ENCODE measurements at regions not wholly inside any gene's neighbourhood (a gene's known extent, or its start where the extent isn't known, plus 50 kb on each side); places are given as distances from the start of the nearest gene placed in this dataset.
A peak's percentile ranks its signal among the peaks of the same experiment; 100 is the strongest.
"Not testable (repeated sequence)": the region's sequence is repeated elsewhere in the genome, so short reads cannot be mapped to it uniquely, and the experiment has no call there.

- no peak overlapping the region for H3K4me3 ChIP-seq (ENCODE audit: low read length)
- Mint-ChIP-seq H3K36me3 (no peaks in the 10 kb centered on the region), H3K27ac (peak overlapping the region in 2 of 8 donors; percentile 82 to 84), H3K4me1 (peaks cover 5 to 15% (median 11%) of the 10 kb centered on the region in 3 donors), H3K9me3 (no peaks in the 10 kb centered on the region), H3K27me3 (no peaks in the 10 kb centered on the region), H3K4me3 (peak overlapping the region in 1 of 7 donors; percentile 41)
- no peak for DNase-seq
- ChIA-PET POLR2A (no interaction called here), CTCF (interaction anchor here (1.4 kb wide), 1 partner anchor 13 kb away, joined by 3 read pairs; no protein-coding TSS in a partner anchor)
- H3K36me3 ChIP-seq (ENCODE audit: insufficient read depth, low read length): no peaks in the 10 kb centered on the region
- H3K27ac ChIP-seq (ENCODE audit: low read depth, low read length): no peak overlapping the region
- H3K9me3 ChIP-seq (ENCODE audit: low read length): no peaks in the 10 kb centered on the region
- no peaks in the 10 kb centered on the region for H3K27me3 ChIP-seq (ENCODE audit: insufficient read depth, low read length, poor library complexity, severe bottlenecking)
- H3K4me1 ChIP-seq (ENCODE audit: insufficient read depth, low read length): no peaks in the 10 kb centered on the region
Measured at GRCh38 chr6:87755708-87756671, 54.0 kb upstream of the AKIRIN2 start.

- Mint-ChIP-seq H3K4me1 (peaks cover 5 to 15% (median 11%) of the 10 kb centered on the region in 3 donors), H3K27me3 (no peaks in the 10 kb centered on the region), H3K27ac (peak overlapping the region in 1 of 8 donors; percentile 17), H3K9me3 (no peaks in the 10 kb centered on the region), H3K36me3 (no peaks in the 10 kb centered on the region), H3K4me3 (no peak overlapping the region)
- Histone ChIP-seq H3K9me3 (ENCODE audit: low read length) (no peaks in the 10 kb centered on the region), H3K36me3 (ENCODE audit: insufficient read depth, low read length) (no peaks in the 10 kb centered on the region), H3K4me3 (ENCODE audit: low read length) (no peak overlapping the region), H3K27me3 (ENCODE audit: insufficient read depth, low read length, poor library complexity, severe bottlenecking) (no peaks in the 10 kb centered on the region), H3K27ac (ENCODE audit: low read depth, low read length) (no peak overlapping the region), H3K4me1 (ENCODE audit: insufficient read depth, low read length) (no peaks in the 10 kb centered on the region)
- no peak for DNase-seq
- CTCF ChIA-PET: interaction anchor here (0.7 kb wide), 1 partner anchor 1984 kb away, joined by 4 read pairs; no protein-coding TSS in a partner anchor
- POLR2A ChIA-PET: interaction anchor here (0.5 to 0.7 kb wide), 2 partner anchors 25 to 46 kb away, joined by 3 to 7 read pairs; no protein-coding TSS in a partner anchor
Measured at GRCh38 chr6:87754828-87755227, 52.8 kb upstream of the AKIRIN2 start.

GRCh38 chr6:87753131-87753685 is 51.2 kb upstream of the AKIRIN2 start:
- no peak overlapping the region for H3K4me3 ChIP-seq (ENCODE audit: low read length)
- Mint-ChIP-seq H3K4me3 (no peak overlapping the region), H3K27ac (no peak overlapping the region), H3K9me3 (no peaks in the 10 kb centered on the region), H3K4me1 (peaks cover 5 to 15% (median 11%) of the 10 kb centered on the region in 3 donors), H3K36me3 (no peaks in the 10 kb centered on the region), H3K27me3 (no peaks in the 10 kb centered on the region)
- H3K4me1 ChIP-seq (ENCODE audit: insufficient read depth, low read length): no peaks in the 10 kb centered on the region
- H3K9me3 ChIP-seq (ENCODE audit: low read length): no peaks in the 10 kb centered on the region
- H3K36me3 ChIP-seq (ENCODE audit: insufficient read depth, low read length): no peaks in the 10 kb centered on the region
- H3K27me3 ChIP-seq (ENCODE audit: insufficient read depth, low read length, poor library complexity, severe bottlenecking): no peaks in the 10 kb centered on the region
- no peak overlapping the region for H3K27ac ChIP-seq (ENCODE audit: low read depth, low read length)
- CTCF ChIA-PET: interaction anchor here (1.1 kb wide), 1 partner anchor 78 kb away, joined by 3 read pairs; no protein-coding TSS in a partner anchor
- DNase-seq: no peak
- POLR2A ChIA-PET: no interaction called here

GRCh38 chr6:87752503-87752902 is 50.5 kb upstream of the AKIRIN2 start:
- H3K27ac Mint-ChIP-seq; H3K36me3 Mint-ChIP-seq; CTCF ChIA-PET; H3K27me3 ChIP-seq (ENCODE audit: insufficient read depth, low read length, poor library complexity, severe bottlenecking); H3K4me3 ChIP-seq (ENCODE audit: low read length); H3K9me3 Mint-ChIP-seq; POLR2A ChIA-PET; H3K4me3 Mint-ChIP-seq; H3K27ac ChIP-seq (ENCODE audit: low read depth, low read length); H3K36me3 ChIP-seq (ENCODE audit: insufficient read depth, low read length); H3K4me1 ChIP-seq (ENCODE audit: insufficient read depth, low read length); H3K9me3 ChIP-seq (ENCODE audit: low read length); H3K27me3 Mint-ChIP-seq; DNase-seq: not testable (repeated sequence)
- peaks cover 5 to 15% (median 11%) of the 10 kb centered on the region in 3 donors for H3K4me1 Mint-ChIP-seq
